ENCODE measurements at regions not wholly inside any gene's neighbourhood (a gene's known extent, or its start where the extent isn't known, plus 50 kb on each side); places are given as distances from the start of the nearest gene placed in this dataset.

DNA sequence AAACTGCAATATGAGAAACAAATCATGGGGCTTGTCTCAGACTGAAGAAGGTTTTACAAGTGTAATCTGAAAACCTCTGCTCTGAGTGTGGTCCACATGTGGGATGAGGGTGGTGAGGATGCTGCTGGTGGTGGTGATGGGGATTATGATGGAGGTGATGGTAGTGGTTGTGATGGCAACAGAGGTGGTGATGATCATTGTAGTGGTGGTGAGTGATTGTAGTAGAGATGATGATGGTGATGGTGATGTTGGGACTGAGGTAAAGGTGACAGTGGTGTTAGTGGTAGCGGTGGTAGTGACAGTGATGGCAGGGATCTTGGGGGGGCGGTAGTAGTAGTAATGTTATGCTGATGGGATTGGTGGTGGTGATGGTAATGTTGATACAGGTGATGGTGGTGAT is 217.8 kb downstream of the ANAPC1 start:
- H3K27me3 Mint-ChIP-seq (ENCODE audit: insufficient read depth), result peaks cover 2% of the 10 kb centered on the region

DNA sequence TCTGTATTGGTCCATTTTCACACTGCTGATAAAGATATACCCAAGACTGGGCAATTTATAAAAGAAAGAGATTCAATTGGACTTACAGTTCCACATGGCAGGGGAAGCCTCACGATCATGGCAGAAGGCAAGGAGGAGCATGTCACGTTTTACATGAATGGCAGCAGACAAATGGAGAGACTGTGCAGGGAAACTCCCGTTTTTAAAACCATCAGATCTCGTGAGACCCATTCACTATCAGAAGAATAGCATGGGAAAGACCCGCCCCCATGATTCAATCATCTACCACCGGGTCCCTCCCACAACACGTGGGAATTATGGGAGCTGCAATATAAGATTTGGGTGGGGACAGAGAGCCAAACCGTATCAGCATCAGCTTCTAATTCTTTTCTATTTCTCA is 217.0 kb downstream of the ANAPC1 start:
- H3K36me3 Mint-ChIP-seq (ENCODE audit: low read depth), result no peaks in the 10 kb centered on the region
- peaks cover 2% of the 10 kb centered on the region; the same call in 1 of the 2 replicates for H3K27me3 Mint-ChIP-seq (ENCODE audit: insufficient read depth)
- H3K4me3 Mint-ChIP-seq, result no peak overlapping the region
- no peak for DNase-seq
- H3K4me1 Mint-ChIP-seq (ENCODE audit: low read depth), result peaks cover 26% of the 10 kb centered on the region
- TF ChIP-seq, protein P1, sequence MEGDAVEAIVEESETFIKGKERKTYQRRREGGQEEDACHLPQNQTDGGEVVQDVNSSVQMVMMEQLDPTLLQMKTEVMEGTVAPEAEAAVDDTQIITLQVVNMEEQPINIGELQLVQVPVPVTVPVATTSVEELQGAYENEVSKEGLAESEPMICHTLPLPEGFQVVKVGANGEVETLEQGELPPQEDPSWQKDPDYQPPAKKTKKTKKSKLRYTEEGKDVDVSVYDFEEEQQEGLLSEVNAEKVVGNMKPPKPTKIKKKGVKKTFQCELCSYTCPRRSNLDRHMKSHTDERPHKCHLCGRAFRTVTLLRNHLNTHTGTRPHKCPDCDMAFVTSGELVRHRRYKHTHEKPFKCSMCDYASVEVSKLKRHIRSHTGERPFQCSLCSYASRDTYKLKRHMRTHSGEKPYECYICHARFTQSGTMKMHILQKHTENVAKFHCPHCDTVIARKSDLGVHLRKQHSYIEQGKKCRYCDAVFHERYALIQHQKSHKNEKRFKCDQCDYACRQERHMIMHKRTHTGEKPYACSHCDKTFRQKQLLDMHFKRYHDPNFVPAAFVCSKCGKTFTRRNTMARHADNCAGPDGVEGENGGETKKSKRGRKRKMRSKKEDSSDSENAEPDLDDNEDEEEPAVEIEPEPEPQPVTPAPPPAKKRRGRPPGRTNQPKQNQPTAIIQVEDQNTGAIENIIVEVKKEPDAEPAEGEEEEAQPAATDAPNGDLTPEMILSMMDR (IDR thresholded peaks at IDR 0.05), result no peak
- no peak overlapping the region for H3K27ac Mint-ChIP-seq
- H3K9me3 Mint-ChIP-seq, result no peaks in the 10 kb centered on the region

More for the DNA sequence above, 217.8 kb downstream of the ANAPC1 start:
- no peak for DNase-seq
- Mint-ChIP-seq H3K9me3 (no peaks in the 10 kb centered on the region), H3K27ac (no peak overlapping the region), H3K4me1 (ENCODE audit: low read depth) (peaks cover 30% of the 10 kb centered on the region), H3K4me3 (no peak overlapping the region), H3K36me3 (ENCODE audit: low read depth) (no peaks in the 10 kb centered on the region; the same call in 1 of the 2 replicates)
- TF ChIP-seq, protein P1 (IDR thresholded peaks at IDR 0.05), result no peak

DNA sequence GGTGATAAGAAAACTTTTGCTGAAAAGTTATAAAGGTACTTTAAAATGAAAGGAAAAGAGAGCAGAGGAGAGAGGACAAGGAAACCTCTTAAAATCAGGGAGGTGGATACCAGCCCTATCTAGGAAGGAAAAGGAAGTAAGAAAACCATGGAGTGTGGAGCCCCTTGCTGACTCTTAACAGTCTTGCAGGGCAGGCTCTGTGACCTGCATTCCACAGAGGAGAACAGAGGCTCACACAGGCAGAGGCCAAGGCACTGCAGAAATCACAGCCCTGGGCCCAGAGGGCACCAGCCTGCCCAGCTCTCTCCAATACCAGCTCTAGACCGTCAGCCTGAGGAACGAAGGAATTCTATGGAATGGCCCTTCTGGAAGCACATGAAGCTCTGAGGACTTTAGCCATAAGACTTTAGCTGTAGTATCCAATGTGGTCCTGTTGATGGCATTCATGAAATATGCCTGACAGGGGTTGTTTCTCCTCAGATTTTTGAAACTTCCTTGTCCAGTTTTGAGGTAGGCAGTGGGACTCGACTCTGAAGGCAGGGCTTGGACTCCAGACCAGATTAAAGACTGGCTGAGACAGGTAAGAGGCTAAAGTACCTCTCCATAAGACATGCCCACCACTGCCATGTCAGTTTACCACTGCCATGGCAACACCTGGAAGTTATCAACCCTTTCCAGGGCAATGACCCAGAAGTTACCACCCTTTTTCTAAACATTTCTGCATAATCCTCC is 216.3 kb downstream of the ANAPC1 start:
- Mint-ChIP-seq H3K27ac (no peak overlapping the region), H3K4me3 (no peak overlapping the region), H3K9me3 (no peaks in the 10 kb centered on the region), H3K4me1 (ENCODE audit: low read depth) (peaks cover 18% of the 10 kb centered on the region), H3K36me3 (ENCODE audit: low read depth) (no peaks in the 10 kb centered on the region), H3K27me3 (ENCODE audit: insufficient read depth) (peaks cover 2% of the 10 kb centered on the region; the same call in 1 of the 2 replicates)
- DNase-seq, result peak; percentile 65
- TF ChIP-seq, protein P1 (IDR thresholded peaks at IDR 0.05), result peak; percentile 73

DNA sequence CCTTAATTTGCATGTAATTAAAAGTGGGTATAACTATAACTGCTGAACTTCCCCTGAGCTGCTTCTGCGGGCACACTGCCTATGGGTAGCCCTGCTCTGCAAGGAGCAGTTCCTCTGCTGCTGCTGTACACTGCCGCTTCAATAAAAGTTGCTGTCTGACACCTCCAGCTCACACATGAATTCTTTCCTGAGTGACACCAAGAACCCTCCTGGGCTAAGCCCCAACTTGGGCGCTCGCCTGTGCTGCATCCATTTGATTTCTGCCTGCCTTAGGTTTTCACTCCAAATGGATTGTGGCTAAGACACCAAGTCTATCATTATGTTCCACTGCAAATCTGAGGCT is 215.7 kb downstream of the ANAPC1 start:
- Mint-ChIP-seq H3K9me3 (no peaks in the 10 kb centered on the region), H3K4me1 (ENCODE audit: low read depth) (peaks cover 14% of the 10 kb centered on the region), H3K36me3 (ENCODE audit: low read depth) (no peaks in the 10 kb centered on the region), H3K4me3 (no peak overlapping the region), H3K27ac (no peak overlapping the region), H3K27me3 (ENCODE audit: insufficient read depth) (peaks cover 2% of the 10 kb centered on the region; the same call in 1 of the 2 replicates)
- DNase-seq, result no peak
- TF ChIP-seq, protein P1 (IDR thresholded peaks at IDR 0.05), result no peak

DNA sequence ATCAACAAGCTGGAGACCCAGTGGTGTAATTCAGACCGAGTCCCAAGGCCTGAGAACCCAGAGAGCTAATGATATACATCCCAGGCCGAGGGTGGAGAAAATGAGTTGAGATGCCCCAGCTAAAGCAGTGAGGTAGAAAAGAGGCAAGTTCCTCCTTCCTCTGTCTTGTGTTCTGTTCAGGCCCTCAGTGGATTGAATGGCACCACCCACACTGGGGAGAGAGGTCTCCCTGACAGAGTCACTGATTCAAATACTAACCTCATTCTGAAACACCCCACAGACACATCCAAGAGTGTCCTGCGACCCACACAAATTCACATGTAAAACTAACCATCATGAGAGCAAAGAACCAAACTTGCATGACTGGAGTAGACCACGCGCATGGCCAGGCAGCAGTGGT is 215.3 kb downstream of the ANAPC1 start:
- no peaks in the 10 kb centered on the region for H3K9me3 Mint-ChIP-seq
- H3K36me3 Mint-ChIP-seq (ENCODE audit: low read depth), result no peaks in the 10 kb centered on the region
- H3K4me3 Mint-ChIP-seq, result no peak overlapping the region
- no peak overlapping the region for H3K27ac Mint-ChIP-seq
- H3K27me3 Mint-ChIP-seq (ENCODE audit: insufficient read depth), result peaks cover 2% of the 10 kb centered on the region; the same call in 1 of the 2 replicates
- peaks cover 14% of the 10 kb centered on the region for H3K4me1 Mint-ChIP-seq (ENCODE audit: low read depth)
- TF ChIP-seq, protein P1 (IDR thresholded peaks at IDR 0.05), result no peak
- DNase-seq, result no peak
